ENCODE measurements at regions not wholly inside any gene's neighbourhood (a gene's known extent, or its start where the extent isn't known, plus 50 kb on each side); places are given as distances from the start of the nearest gene placed in this dataset.

GRCh38 chr3:188978421-188979171, 193.2 kb upstream of the TPRG1 start:
- Histone ChIP-seq H3K36me3 (no peaks in the 10 kb centered on the region), H3K27ac (no peak overlapping the region)

GRCh38 chr3:188979248-188979647, 192.5 kb upstream of the TPRG1 start:
- peaks cover 0 to 13% (median 0%) of the 10 kb centered on the region in 6 donors for H3K4me1 ChIP-seq
- WGBS, 5 donors: 86 to 95% (median 93%) methylated on average over 7 of the region's 7 CpGs
- H3K27me3 ChIP-seq (replicated peaks in 1 of 7): peaks cover 0 to 24% (median 0%) of the 10 kb centered on the region in 7 donors
- intact Hi-C loops (cut with DNase I; ENCODE audit: low total_unique reads): no loop called here
- no peaks in the 10 kb centered on the region for H3K36me3 ChIP-seq
- H3K27ac ChIP-seq: no peak overlapping the region
- DNase-seq: no peak
- no peak for TF ChIP-seq POLR2A (IDR thresholded peaks at IDR 0.05)
- H3K9me3 ChIP-seq: no peaks in the 10 kb centered on the region
- H3K4me3 ChIP-seq: no peak overlapping the region

More at GRCh38 chr3:188978421-188979171, 193.2 kb upstream of the TPRG1 start:
- DNase-seq: no peak
- intact Hi-C loops (cut with DNase I; ENCODE audit: low total_unique reads): no loop called here
- Histone ChIP-seq H3K27me3 (replicated peaks in 1 of 7) (peaks cover 0 to 26% (median 0%) of the 10 kb centered on the region in 7 donors), H3K4me3 (no peak overlapping the region), H3K4me1 (peaks cover 0 to 15% (median 0%) of the 10 kb centered on the region in 6 donors), H3K9me3 (no peaks in the 10 kb centered on the region)
- 66 to 90% (median 84%) methylated on average over 7 of the region's 7 CpGs for WGBS, 5 donors
- TF ChIP-seq POLR2A (IDR thresholded peaks at IDR 0.05) (no peak), CTCF (IDR thresholded peaks at IDR 0.05 in 8 of 11, conservative IDR thresholded peaks at IDR 0.05 in 3 of 11) (no peak), POLR2AphosphoS5 (IDR thresholded peaks at IDR 0.05) (no peak)

- H3K4me1 ChIP-seq: peaks cover 0 to 8% (median 0%) of the 10 kb centered on the region in 6 donors
- peaks cover 0 to 18% (median 0%) of the 10 kb centered on the region in 7 donors for H3K27me3 ChIP-seq (replicated peaks in 1 of 7)
- intact Hi-C loops (cut with DNase I; ENCODE audit: low total_unique reads): no loop called here
- no peak for DNase-seq
- no peak overlapping the region for H3K4me3 ChIP-seq
- no peak overlapping the region for H3K27ac ChIP-seq
- H3K9me3 ChIP-seq: no peaks in the 10 kb centered on the region
- 87 to 96% (median 88%) methylated on average over 6 of the region's 6 CpGs for WGBS, 5 donors
- no peak for TF ChIP-seq POLR2A (IDR thresholded peaks at IDR 0.05)
- no peak for TF ChIP-seq POLR2AphosphoS5 (IDR thresholded peaks at IDR 0.05)
- no peak for TF ChIP-seq CTCF (IDR thresholded peaks at IDR 0.05 in 8 of 11, conservative IDR thresholded peaks at IDR 0.05 in 3 of 11)
- H3K36me3 ChIP-seq: no peaks in the 10 kb centered on the region
Measured at GRCh38 chr3:188979669-188980310, 192.0 kb upstream of the TPRG1 start.

- no peak for TF ChIP-seq CTCF (IDR thresholded peaks at IDR 0.05 in 8 of 11, conservative IDR thresholded peaks at IDR 0.05 in 3 of 11)
- Histone ChIP-seq H3K4me3 (no peak overlapping the region), H3K27me3 (replicated peaks in 1 of 7) (no peaks in the 10 kb centered on the region), H3K36me3 (no peaks in the 10 kb centered on the region), H3K4me1 (no peaks in the 10 kb centered on the region), H3K27ac (no peak overlapping the region), H3K9me3 (no peaks in the 10 kb centered on the region)
- 70 to 87% (median 83%) methylated on average over 4 of the region's 4 CpGs for WGBS, 5 donors
- no peak for DNase-seq
- intact Hi-C loops (cut with DNase I; ENCODE audit: low total_unique reads): no loop called here
Measured at GRCh38 chr3:188993181-188993580, 178.6 kb upstream of the TPRG1 start.
